NCI-H1092 treated with DMSO at 0.1 percent for 48 hours (cell line): ENCODE measurements at regions not wholly inside any gene's neighbourhood (a gene's known extent, or its start where the extent isn't known, plus 50 kb on each side); places are given as distances from the start of the nearest gene placed in this dataset.

Experiments
- DNase-seq: peaks from one replicate; lab custom pipeline; 2025; lab: John Stamatoyannopoulos, UW

DNA sequence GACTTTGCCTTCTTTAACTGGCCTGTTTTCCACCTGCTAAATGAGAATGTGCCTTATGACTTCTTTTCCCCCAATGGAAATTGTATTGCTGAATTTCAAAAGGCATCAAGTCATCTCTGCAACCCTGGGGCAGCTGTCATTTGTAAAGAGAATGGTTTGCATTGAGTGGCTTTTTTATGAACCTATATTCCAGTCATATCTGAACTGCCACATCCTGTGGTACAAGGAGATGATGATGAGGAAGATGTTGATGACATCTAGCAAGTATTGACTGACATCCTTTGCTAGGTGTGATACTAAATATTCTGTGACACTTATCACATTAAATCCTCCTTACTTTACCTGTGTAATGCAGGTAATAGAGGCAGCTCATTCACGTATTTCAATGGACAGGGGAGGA, 88.3 kb upstream of the KIAA1217 start:
- DNase-seq, result no peak

DNA sequence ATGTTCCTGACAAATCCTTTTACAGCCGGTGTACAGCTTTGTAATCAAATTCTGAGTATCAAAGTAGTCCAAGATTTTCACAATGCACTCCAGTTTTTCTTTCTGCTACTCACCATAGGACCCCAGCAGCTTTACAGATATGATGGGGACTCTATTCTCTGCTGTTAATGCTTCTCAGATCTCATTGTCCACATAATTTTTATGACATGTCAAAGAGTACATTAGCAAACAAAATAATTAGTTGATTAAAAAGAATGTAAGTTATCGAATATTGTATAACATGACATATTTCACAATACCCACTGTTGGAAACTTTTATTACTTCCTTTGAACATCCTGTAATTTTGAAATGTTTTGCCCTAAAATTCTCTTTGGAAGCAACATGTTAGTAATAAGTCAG, 81.4 kb upstream of the KIAA1217 start:
- no peak for DNase-seq

DNA sequence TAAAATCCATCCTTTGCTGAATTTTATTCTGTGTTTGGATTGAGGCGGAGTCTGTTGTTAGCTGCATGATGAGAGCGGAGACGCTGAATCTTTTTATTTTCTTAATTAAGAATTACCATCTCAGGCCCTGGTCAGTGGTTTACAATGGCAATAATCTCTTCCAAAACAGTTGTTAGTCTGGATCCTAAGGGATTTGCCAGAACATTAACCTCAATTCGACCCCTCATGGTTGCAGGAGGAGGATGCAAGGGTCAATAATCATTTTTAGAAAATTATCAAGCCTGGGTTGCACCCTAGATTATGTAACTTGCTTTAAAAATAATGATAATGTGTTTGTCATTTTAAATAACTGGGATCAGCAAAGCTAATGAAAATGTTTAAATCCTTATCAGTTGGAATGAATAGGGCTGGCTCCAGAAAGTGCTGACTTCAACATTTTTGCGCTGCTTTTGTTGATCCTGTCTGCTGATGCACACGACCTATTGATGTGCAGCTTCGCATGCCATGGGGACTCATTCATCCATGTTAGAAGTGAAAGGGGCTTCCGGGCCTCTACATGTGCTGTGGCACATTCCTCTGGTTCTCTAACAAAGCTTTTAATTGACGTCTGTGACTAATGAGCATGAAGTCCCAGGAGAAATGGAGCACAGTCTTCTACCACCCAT, 80.7 kb upstream of the KIAA1217 start:
- DNase-seq, result no peak

DNA sequence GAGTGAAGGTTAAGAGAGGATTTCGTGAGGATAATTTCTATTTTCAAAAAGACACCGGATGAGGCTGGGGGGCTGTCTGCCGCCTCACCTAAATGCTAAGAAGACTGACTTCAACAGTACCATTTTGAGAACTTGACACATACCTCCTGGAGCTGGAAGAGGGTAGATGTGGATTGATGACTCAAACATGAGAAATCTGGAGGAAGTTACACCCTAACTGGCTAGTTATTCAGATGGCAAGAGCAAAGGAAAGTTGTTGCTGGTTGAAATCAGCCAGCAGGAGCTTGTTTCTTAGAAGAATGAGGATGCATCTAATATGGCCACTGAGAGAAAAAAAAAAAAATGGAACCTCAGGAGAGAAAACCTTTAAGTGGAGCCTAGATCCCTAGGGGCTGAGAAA, 76.2 kb upstream of the KIAA1217 start:
- DNase-seq, result no peak

DNA sequence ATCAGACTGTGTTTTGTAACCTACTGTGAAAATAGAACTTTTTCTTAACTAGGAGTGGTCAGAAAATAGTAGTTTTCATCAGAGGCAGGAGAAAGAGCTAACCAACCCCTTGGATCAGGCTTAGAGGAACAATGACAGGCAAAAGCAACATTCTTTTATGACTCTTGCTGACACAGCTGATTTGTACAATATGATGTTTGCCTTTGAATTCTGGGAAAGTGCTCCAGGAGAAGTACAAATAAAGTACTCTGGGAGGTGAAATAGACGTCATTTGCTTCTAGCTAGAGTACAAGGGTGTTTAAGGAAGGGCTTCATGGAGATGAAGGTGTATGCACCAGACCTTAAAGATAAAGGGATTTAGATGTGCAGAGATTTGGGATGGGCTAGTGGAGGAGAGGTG, 75.1 kb upstream of the KIAA1217 start:
- DNase-seq, result no peak

DNA sequence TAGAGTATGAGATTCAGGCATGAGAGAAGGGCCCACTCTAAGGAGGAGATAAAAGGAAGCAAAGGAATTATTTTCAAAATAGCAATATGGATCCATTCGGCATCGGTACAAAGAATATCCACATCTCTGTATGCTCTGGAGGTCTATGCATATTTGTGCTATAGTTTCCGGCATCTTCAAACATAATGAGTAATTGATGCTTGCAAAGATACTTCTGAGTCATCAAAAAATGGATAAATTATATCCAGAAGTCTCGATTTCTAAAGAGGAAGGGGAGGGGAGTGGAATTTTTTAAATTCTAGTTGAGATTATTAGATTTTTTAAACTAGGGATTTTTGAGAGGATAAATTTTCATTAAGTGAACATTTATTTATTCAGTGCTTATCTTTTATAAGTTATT, 72.9 kb upstream of the KIAA1217 start:
- DNase-seq, result no peak

DNA sequence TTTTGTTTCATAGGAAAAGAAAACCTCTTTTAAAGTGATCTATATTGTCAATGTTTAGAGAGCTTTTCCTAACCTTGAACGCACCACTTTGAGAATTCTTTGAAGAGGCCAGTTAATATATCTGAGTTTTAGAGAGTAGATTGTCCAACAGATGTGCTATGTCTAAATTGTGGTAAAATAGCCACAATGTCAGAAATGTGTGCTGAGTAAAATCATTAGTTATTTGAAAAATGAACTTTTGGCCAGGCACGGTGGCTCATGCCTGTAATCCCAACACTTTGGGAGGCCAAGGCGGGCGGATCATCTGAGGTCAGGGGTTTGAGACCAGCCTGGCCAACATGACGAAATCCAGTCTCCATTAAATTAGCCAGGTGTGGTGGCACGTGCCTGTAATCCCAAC, 61.6 kb upstream of the KIAA1217 start:
- DNase-seq, result no peak

DNA sequence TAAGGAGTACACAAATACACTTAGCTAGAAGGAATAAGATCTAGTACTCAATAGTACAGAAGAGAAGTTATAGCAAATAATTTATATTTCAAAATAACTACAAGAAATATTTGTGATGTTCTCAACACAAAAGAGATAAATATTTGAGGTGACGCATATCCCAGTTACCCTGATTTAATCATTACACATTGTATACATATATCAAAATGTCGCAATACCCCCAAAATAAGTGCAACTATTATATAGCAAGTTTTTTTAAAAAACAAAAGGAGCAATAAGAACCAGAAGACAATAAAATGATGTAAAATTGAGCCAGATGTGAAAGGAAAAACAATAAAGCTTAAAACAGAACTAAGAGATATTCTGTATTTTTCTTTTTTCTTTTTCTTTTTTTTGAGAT, 59.3 kb upstream of the KIAA1217 start:
- no peak for DNase-seq

DNA sequence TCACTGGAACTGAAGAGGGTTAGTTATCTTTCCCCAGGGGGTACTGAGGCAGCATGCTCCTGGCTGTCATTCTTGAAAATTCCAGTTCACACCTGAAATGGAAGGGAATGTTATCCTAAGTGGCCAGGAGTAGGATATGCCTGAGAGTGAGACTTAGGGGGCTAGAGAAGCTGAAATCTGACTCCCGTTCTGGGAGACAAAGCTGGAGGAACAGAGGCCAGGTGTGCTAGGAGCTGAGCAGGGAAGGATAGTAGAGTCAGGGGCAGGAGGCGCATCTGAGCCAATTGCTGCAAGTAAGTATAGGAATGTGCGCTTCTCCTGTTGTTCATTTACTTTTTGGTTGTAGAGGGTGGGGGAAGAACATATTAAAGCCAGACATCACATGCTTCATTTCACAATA, 58.1 kb upstream of the KIAA1217 start:
- DNase-seq, result no peak

DNA sequence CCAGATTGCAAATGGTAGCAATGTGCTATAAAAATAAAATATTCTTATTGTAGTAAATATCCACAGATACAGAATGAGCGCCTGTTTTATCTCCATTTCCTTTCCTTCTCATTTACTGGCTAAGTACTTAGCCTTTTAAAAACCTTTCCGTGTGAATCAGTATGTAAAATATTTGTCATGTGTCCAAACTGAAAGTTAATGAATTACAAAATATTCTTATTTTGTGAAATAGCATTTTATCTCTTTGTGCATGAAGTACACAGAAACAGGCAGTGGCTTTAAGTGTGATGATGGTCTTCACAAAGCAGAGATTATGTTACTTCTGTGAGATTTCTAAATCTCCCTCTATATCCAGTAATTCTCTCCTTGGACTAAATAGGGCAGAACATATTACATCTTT, 56.7 kb upstream of the KIAA1217 start:
- no peak for DNase-seq

DNA sequence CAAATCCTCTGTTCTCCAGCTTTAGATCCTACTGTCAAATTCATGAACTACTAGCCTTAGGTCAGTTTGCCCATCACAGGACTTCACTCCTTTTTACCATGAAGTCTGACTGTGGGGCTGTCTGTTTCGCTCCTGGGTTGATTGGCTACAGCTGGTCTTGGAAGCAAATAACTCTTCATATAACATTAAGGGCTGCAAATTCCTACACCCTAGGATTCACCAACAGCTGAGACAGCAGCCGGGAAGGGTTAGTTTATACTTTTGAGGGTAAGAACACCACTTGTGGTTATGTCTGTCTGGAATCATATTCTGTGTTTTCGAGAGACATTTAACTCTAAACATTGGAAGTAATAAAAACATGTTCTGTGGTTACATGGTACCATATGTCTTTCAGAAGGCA, 55.9 kb upstream of the KIAA1217 start:
- no peak for DNase-seq

DNA sequence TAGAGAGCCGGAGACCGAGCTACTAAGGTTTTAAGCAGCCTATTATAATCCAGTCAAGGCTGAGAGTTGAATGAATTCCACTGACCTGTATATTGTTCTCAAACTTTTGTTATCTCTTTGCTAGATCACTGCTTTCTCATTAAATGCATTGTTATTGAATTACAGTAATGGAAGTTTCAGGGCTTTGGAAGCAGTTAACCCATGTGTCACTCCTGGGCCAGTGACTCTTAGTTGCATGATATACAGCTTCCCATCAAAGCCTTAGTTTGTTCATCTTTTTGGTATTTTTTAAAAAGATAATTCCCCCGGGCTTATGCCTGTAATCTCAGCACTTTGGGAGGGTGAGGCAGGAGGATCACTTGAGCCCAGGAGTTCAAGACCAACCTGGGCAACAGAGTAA, 55.4 kb upstream of the KIAA1217 start:
- no peak for DNase-seq

DNA sequence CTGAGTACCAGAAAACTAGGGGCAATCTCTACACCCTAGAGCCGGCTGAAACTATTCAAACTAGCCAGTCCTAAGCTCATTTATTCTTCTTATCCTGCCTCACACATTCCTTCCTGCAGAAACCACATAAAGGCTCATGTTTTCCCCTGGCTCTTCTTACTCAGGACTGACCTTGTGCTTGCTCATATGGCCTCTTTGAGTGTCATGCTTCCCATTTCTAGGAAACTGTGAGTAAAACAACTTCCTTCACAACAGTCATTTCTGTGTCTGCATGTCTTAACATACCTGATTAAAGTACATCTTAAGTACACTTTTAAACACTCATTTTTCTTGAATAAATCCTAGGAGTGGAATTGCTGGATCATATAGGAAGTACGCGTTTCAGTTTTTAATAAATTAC, 52.3 kb upstream of the KIAA1217 start:
- DNase-seq, result no peak

DNA sequence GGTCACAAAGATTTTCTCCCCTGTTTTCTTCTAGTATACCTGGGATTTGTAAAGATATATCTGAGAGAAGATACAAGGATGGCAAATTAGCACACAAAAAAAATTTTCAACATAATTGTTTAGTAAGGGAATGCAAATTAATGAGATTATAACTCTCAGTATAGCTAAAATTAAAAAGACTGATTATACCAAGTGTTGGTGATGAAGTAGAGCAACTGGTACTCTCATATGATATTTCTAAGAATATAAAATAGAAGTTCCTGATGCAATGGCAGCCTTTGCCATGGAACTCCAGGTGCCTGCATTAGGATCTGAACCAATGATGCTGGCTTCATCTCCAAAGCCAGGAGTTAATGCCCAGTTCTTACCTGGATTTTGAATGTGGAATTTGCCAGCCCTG, 51.4 kb upstream of the KIAA1217 start:
- DNase-seq, result no peak
